ENCODE measurements at regions not wholly inside any gene's neighbourhood (a gene's known extent, or its start where the extent isn't known, plus 50 kb on each side); places are given as distances from the start of the nearest gene placed in this dataset.

- no peak for DNase-seq
Measured at GRCh38 chr11:104404231-104405175, 240.6 kb upstream of the PDGFD start.

GRCh38 chr11:104402812-104403521 is 239.0 kb upstream of the PDGFD start:
- DNase-seq = no peak

GRCh38 chr11:104394508-104394907 is 230.6 kb upstream of the PDGFD start:
- DNase-seq = no peak

GRCh38 chr11:104390651-104391050 is 226.7 kb upstream of the PDGFD start:
- DNase-seq = no peak

- DNase-seq = no peak
Measured at GRCh38 chr11:104385884-104386283, 221.9 kb upstream of the PDGFD start.

GRCh38 chr11:104380358-104380757 is 216.4 kb upstream of the PDGFD start:
- DNase-seq = no peak

GRCh38 chr11:104372111-104372510 is 208.2 kb upstream of the PDGFD start:
- no peak for DNase-seq

- no peak for DNase-seq
Measured at GRCh38 chr11:104370478-104370877, 206.5 kb upstream of the PDGFD start.

- DNase-seq = no peak
Measured at GRCh38 chr11:104369761-104370160, 205.8 kb upstream of the PDGFD start.

GRCh38 chr11:104366321-104366734 is 202.4 kb upstream of the PDGFD start:
- no peak for DNase-seq

- DNase-seq = no peak
Measured at GRCh38 chr11:104365676-104366075, 201.7 kb upstream of the PDGFD start.

- DNase-seq = no peak
Measured at GRCh38 chr11:104361975-104362374, 198.0 kb upstream of the PDGFD start.

GRCh38 chr11:104352036-104352435 is 188.1 kb upstream of the PDGFD start:
- DNase-seq = no peak

- DNase-seq = no peak
Measured at GRCh38 chr11:104343578-104343977, 179.6 kb upstream of the PDGFD start.

GRCh38 chr11:104340590-104340989 is 176.6 kb upstream of the PDGFD start:
- DNase-seq = no peak

- peak; percentile 2 for DNase-seq
Measured at GRCh38 chr11:104339380-104339831, 175.5 kb upstream of the PDGFD start.

GRCh38 chr11:104338186-104338585 is 174.2 kb upstream of the PDGFD start:
- DNase-seq = no peak

- DNase-seq = no peak
Measured at GRCh38 chr11:104337273-104337672, 173.3 kb upstream of the PDGFD start.

GRCh38 chr11:104333977-104334376 is 170.0 kb upstream of the PDGFD start:
- DNase-seq = no peak

- DNase-seq = no peak
Measured at GRCh38 chr11:104332110-104332509, 168.2 kb upstream of the PDGFD start.

GRCh38 chr11:104329078-104329665 is 165.2 kb upstream of the PDGFD start:
- DNase-seq = no peak

GRCh38 chr11:104328512-104328907 is 164.6 kb upstream of the PDGFD start:
- DNase-seq = no peak

GRCh38 chr11:104327861-104328511 is 164.0 kb upstream of the PDGFD start:
- DNase-seq = no peak
